GM23338 (cell line): ENCODE measurements at regions not wholly inside any gene's neighbourhood (a gene's known extent, or its start where the extent isn't known, plus 50 kb on each side); places are given as distances from the start of the nearest gene placed in this dataset.

Experiments used
- ATAC-seq: fragments of 200-7000 bp; cut with Tn5 transposase; 3 replicates; pipeline ENCODE4 v1.9.1; 2020
- DNase-seq: peaks from one replicate; pipeline ENCODE4 v3.0.0-alpha.2; 2015; ENCODE audit warnings: low spot score
- H2AFZ ChIP-seq: fragments of 200-600 bp; sonication (generic); 2 replicates; pipeline ENCODE4 v1.8.0; 2016; ENCODE audit warnings: antibody characterized with exemption, mild to moderate bottlenecking, moderate library complexity
- H3F3A ChIP-seq: fragments of 200-600 bp; sonication (generic); replicated peaks from 2 replicates; pipeline ENCODE4 v1.8.0; 2017; ENCODE audit warnings: antibody characterized with exemption, mixed run types, low read depth
- H3K27ac ChIP-seq: fragments of 200-600 bp; sonication (generic); 2 replicates; pipeline ENCODE4 v1.6.1; 2016; ENCODE audit warnings: low read depth
- H3K27me3 ChIP-seq: fragments of 200-600 bp; sonication (generic); 2 replicates; pipeline ENCODE4 v1.8.0; 2016; ENCODE audit warnings: mild to moderate bottlenecking, mixed run types, moderate library complexity; ENCODE audit not compliant: insufficient read depth
- H3K36me3 ChIP-seq: fragments of 200-600 bp; sonication (generic); 2 replicates; pipeline ENCODE4 v1.8.0; 2016; ENCODE audit warnings: mild to moderate bottlenecking; ENCODE audit not compliant: insufficient read depth
- H3K4me1 ChIP-seq: fragments of 200-600 bp; sonication (generic); 2 replicates; pipeline ENCODE4 v1.8.0; 2016; ENCODE audit warnings: mild to moderate bottlenecking, moderate library complexity; ENCODE audit not compliant: insufficient read depth
- H3K4me2 ChIP-seq: fragments of 200-600 bp; sonication (generic); 2 replicates; pipeline ENCODE4 v1.7.1; 2017; ENCODE audit warnings: mixed run types
- H3K4me3 ChIP-seq: fragments of 200-600 bp; sonication (generic); 2 replicates; pipeline ENCODE4 v1.6.1; 2016; ENCODE audit warnings: mixed run types
- H3K79me2 ChIP-seq: fragments of 200-600 bp; sonication (generic); replicated peaks from 2 replicates; pipeline ENCODE4 v1.8.0; 2017; ENCODE audit warnings: mild to moderate bottlenecking; ENCODE audit not compliant: insufficient read depth
- H3K9me2 ChIP-seq: fragments of 200-600 bp; sonication (generic); 2 replicates; pipeline ENCODE4 v1.8.0; 2017; ENCODE audit not compliant: insufficient read depth
- H4K20me1 ChIP-seq: fragments of 200-600 bp; sonication (generic); replicated peaks from 2 replicates; pipeline ENCODE4 v1.8.0; 2017; ENCODE audit warnings: mild to moderate bottlenecking; ENCODE audit not compliant: insufficient read depth
- H3K27ac Mint-ChIP-seq: 2 replicates; pipeline ENCODE4 v1.8.0; 2020; ENCODE audit warnings: inconsistent platforms, mild to moderate bottlenecking, moderate library complexity, mixed read lengths
- H3K27me3 Mint-ChIP-seq: 3 replicates; pipeline ENCODE4 v1.8.0; 2022; ENCODE audit warnings: low read depth, mild to moderate bottlenecking, moderate library complexity, mixed read lengths, inconsistent platforms; ENCODE audit not compliant: insufficient read depth, poor library complexity
- H3K36me3 Mint-ChIP-seq: 3 replicates; pipeline ENCODE4 v1.8.0; 2021; ENCODE audit warnings: low read depth, mild to moderate bottlenecking, inconsistent platforms, moderate library complexity, mixed read lengths
- H3K4me1 Mint-ChIP-seq: 3 replicates; pipeline ENCODE4 v1.8.0; 2020; ENCODE audit warnings: mild to moderate bottlenecking, inconsistent platforms, mixed read lengths
- H3K4me3 Mint-ChIP-seq: 3 replicates; pipeline ENCODE4 v1.8.0; 2021; ENCODE audit warnings: moderate library complexity, mild to moderate bottlenecking, inconsistent platforms, mixed read lengths
- H3K9me3 Mint-ChIP-seq: 3 replicates; pipeline ENCODE4 v1.8.0; 2020; ENCODE audit warnings: moderate library complexity, mild to moderate bottlenecking, inconsistent platforms, mixed read lengths
- CREB1 ChIP-seq: fragments of 250-450 bp; sonication (Bioruptor Pico); IDR thresholded peaks from 2 replicates; pipeline ENCODE4 v1.5.0; 2020; ENCODE audit warnings: low read depth, mild to moderate bottlenecking, moderate library complexity
- CTCF ChIP-seq, 2 experiments: fragments of 200-600 bp in 1 of 2; sonication (generic) in 1 of 2; conservative IDR thresholded peaks; 2 replicates each; pipeline versions ENCODE4 v1.5.1 to v1.6.1; 2016 to 2017; ENCODE audit warnings: antibody characterized with exemption in 2 of 2, low read depth in 2 of 2, mild to moderate bottlenecking in 2 of 2, moderate library complexity in 1 of 2
- EZH2 ChIP-seq: fragments of 200-600 bp; sonication (generic); IDR thresholded peaks from one replicate; pipeline ENCODE4 v1.8.0; 2017; ENCODE audit warnings: antibody characterized with exemption, mild to moderate bottlenecking, low read depth; ENCODE audit not compliant: unreplicated experiment
- EZH2phosphoT487 ChIP-seq: fragments of 200-600 bp; sonication (generic); IDR thresholded peaks from one replicate; pipeline ENCODE4 v1.8.1; 2018; ENCODE audit warnings: antibody characterized with exemption; ENCODE audit not compliant: unreplicated experiment
- JUNB ChIP-seq: IDR thresholded peaks from one replicate; pipeline ENCODE4 v1.6.1; 2016; ENCODE audit warnings: antibody characterized with exemption; ENCODE audit not compliant: unreplicated experiment
- NANOG ChIP-seq: IDR thresholded peaks from 2 replicates; pipeline ENCODE4 v1.6.1; 2016; ENCODE audit warnings: antibody characterized with exemption, borderline replicate concordance
- POLR2AphosphoS5 ChIP-seq: IDR thresholded peaks from 2 replicates; pipeline ENCODE4 v1.6.1; 2016; ENCODE audit warnings: antibody characterized with exemption, low read depth
- STAT1 ChIP-seq: IDR thresholded peaks from one replicate; pipeline ENCODE4 v1.6.1; 2016; ENCODE audit warnings: antibody characterized with exemption; ENCODE audit not compliant: unreplicated experiment
- ZNF114 ChIP-seq: fragments of 250-450 bp; sonication (Bioruptor Pico); IDR thresholded peaks from 2 replicates; pipeline ENCODE4 v1.5.0; 2020; ENCODE audit warnings: mild to moderate bottlenecking, moderate library complexity
- ZNF331 ChIP-seq: fragments of 250-450 bp; sonication (Bioruptor Pico); IDR thresholded peaks from 2 replicates; pipeline ENCODE4 v1.5.0; 2020; ENCODE audit warnings: low read depth, mild to moderate bottlenecking, moderate library complexity
- TF ChIP-seq, protein P1 (sequence below): IDR thresholded peaks from 2 replicates; pipeline ENCODE4 v1.6.1; 2016; ENCODE audit warnings: antibody characterized with exemption
- TF ChIP-seq, protein P2 (sequence below): IDR thresholded peaks from one replicate; pipeline ENCODE4 v1.6.1; 2018; ENCODE audit warnings: antibody characterized with exemption; ENCODE audit not compliant: unreplicated experiment
- TF ChIP-seq, protein P3 (sequence below): fragments of 250-450 bp; sonication (Bioruptor Pico); IDR thresholded peaks from 2 replicates; pipeline ENCODE4 v1.5.0; 2020; ENCODE audit warnings: mild to moderate bottlenecking, moderate library complexity

DNA sequence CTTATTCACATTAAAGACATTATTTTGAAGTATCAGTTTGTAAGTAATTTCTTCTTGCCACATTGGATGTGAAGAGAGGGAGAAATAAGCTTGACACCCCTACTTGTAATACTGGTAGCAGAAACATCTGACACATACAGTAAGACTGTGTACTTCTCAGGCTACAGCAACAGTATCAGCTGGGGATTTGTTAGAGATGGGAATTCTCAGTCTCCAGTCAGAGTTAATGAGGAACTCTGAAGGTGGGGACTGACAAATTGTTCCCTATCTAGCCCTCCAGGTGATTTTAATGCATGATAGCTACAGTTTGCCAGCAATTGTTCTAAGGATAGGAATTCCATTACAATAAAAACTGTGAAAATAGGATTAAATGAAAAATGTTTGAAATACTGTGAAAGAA is 524.8 kb downstream of the PRR16 start:
- Histone ChIP-seq H3K79me2 (no peaks in the 10 kb centered on the region), H3K36me3 (no peaks in the 10 kb centered on the region), H4K20me1 (no peaks in the 10 kb centered on the region), H3K4me3 (no peak overlapping the region), H3K9me2 (no peaks in the 10 kb centered on the region), H3K4me2 (no peak overlapping the region), H3F3A (no peaks in the 10 kb centered on the region), H3K4me1 (0 out of 2 replicates have a peak, but pooled peaks cover 3% of the 10 kb centered on the region), H2AFZ (no peak overlapping the region), H3K27ac (no peak overlapping the region), H3K27me3 (no peaks in the 10 kb centered on the region)
- no peak overlapping the region for H3K27ac Mint-ChIP-seq
- no peaks in the 10 kb centered on the region for H3K4me1 Mint-ChIP-seq
- H3K36me3 Mint-ChIP-seq, result no peaks in the 10 kb centered on the region
- H3K4me3 Mint-ChIP-seq, result no peak overlapping the region
- H3K9me3 Mint-ChIP-seq, result no peaks in the 10 kb centered on the region
- TF ChIP-seq POLR2AphosphoS5, result no peak
- TF ChIP-seq ZNF331 (CRISPR knock-in tag), result no peak
- no peak for TF ChIP-seq CTCF (conservative IDR thresholded peaks at IDR 0.05; ENCODE audit: low read depth in 2 of 2)
- TF ChIP-seq, protein P1, sequence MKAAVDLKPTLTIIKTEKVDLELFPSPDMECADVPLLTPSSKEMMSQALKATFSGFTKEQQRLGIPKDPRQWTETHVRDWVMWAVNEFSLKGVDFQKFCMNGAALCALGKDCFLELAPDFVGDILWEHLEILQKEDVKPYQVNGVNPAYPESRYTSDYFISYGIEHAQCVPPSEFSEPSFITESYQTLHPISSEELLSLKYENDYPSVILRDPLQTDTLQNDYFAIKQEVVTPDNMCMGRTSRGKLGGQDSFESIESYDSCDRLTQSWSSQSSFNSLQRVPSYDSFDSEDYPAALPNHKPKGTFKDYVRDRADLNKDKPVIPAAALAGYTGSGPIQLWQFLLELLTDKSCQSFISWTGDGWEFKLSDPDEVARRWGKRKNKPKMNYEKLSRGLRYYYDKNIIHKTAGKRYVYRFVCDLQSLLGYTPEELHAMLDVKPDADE, result no peak
- no peak for TF ChIP-seq EZH2phosphoT487
- TF ChIP-seq, protein P2, sequence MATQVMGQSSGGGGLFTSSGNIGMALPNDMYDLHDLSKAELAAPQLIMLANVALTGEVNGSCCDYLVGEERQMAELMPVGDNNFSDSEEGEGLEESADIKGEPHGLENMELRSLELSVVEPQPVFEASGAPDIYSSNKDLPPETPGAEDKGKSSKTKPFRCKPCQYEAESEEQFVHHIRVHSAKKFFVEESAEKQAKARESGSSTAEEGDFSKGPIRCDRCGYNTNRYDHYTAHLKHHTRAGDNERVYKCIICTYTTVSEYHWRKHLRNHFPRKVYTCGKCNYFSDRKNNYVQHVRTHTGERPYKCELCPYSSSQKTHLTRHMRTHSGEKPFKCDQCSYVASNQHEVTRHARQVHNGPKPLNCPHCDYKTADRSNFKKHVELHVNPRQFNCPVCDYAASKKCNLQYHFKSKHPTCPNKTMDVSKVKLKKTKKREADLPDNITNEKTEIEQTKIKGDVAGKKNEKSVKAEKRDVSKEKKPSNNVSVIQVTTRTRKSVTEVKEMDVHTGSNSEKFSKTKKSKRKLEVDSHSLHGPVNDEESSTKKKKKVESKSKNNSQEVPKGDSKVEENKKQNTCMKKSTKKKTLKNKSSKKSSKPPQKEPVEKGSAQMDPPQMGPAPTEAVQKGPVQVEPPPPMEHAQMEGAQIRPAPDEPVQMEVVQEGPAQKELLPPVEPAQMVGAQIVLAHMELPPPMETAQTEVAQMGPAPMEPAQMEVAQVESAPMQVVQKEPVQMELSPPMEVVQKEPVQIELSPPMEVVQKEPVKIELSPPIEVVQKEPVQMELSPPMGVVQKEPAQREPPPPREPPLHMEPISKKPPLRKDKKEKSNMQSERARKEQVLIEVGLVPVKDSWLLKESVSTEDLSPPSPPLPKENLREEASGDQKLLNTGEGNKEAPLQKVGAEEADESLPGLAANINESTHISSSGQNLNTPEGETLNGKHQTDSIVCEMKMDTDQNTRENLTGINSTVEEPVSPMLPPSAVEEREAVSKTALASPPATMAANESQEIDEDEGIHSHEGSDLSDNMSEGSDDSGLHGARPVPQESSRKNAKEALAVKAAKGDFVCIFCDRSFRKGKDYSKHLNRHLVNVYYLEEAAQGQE, result no peak
- no peak for TF ChIP-seq STAT1
- TF ChIP-seq JUNB, result no peak
- no peak for TF ChIP-seq CREB1
- no peak for TF ChIP-seq ZNF114 (CRISPR knock-in tag)
- TF ChIP-seq NANOG, result no peak
- TF ChIP-seq EZH2, result no peak
- TF ChIP-seq, protein P3, sequence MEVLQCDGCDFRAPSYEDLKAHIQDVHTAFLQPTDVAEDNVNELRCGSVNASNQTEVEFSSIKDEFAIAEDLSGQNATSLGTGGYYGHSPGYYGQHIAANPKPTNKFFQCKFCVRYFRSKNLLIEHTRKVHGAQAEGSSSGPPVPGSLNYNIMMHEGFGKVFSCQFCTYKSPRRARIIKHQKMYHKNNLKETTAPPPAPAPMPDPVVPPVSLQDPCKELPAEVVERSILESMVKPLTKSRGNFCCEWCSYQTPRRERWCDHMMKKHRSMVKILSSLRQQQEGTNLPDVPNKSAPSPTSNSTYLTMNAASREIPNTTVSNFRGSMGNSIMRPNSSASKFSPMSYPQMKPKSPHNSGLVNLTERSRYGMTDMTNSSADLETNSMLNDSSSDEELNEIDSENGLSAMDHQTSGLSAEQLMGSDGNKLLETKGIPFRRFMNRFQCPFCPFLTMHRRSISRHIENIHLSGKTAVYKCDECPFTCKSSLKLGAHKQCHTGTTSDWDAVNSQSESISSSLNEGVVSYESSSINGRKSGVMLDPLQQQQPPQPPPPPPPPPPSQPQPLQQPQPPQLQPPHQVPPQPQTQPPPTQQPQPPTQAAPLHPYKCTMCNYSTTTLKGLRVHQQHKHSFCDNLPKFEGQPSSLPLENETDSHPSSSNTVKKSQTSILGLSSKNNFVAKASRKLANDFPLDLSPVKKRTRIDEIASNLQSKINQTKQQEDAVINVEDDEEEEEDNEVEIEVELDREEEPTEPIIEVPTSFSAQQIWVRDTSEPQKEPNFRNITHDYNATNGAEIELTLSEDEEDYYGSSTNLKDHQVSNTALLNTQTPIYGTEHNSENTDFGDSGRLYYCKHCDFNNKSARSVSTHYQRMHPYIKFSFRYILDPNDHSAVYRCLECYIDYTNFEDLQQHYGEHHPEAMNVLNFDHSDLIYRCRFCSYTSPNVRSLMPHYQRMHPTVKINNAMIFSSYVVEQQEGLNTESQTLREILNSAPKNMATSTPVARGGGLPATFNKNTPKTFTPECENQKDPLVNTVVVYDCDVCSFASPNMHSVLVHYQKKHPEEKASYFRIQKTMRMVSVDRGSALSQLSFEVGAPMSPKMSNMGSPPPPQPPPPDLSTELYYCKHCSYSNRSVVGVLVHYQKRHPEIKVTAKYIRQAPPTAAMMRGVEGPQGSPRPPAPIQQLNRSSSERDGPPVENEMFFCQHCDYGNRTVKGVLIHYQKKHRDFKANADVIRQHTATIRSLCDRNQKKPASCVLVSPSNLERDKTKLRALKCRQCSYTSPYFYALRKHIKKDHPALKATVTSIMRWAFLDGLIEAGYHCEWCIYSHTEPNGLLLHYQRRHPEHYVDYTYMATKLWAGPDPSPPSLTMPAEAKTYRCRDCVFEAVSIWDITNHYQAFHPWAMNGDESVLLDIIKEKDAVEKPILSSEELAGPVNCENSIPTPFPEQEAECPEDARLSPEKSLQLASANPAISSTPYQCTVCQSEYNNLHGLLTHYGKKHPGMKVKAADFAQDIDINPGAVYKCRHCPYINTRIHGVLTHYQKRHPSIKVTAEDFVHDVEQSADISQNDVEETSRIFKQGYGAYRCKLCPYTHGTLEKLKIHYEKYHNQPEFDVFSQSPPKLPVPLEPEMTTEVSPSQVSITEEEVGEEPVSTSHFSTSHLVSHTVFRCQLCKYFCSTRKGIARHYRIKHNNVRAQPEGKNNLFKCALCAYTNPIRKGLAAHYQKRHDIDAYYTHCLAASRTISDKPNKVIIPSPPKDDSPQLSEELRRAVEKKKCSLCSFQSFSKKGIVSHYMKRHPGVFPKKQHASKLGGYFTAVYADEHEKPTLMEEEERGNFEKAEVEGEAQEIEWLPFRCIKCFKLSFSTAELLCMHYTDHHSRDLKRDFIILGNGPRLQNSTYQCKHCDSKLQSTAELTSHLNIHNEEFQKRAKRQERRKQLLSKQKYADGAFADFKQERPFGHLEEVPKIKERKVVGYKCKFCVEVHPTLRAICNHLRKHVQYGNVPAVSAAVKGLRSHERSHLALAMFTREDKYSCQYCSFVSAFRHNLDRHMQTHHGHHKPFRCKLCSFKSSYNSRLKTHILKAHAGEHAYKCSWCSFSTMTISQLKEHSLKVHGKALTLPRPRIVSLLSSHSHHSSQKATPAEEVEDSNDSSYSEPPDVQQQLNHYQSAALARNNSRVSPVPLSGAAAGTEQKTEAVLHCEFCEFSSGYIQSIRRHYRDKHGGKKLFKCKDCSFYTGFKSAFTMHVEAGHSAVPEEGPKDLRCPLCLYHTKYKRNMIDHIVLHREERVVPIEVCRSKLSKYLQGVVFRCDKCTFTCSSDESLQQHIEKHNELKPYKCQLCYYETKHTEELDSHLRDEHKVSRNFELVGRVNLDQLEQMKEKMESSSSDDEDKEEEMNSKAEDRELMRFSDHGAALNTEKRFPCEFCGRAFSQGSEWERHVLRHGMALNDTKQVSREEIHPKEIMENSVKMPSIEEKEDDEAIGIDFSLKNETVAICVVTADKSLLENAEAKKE (CRISPR knock-in tag), result no peak
- ATAC-seq (peak; percentile 45; the same call in 1 of the 3 replicates), DNase-seq (peak; percentile 11)
- H3K27me3 Mint-ChIP-seq, result no peaks in the 10 kb centered on the region
